IPS-15b (cell line): ENCODE measurements at regions not wholly inside any gene's neighbourhood (a gene's known extent, or its start where the extent isn't known, plus 50 kb on each side); places are given as distances from the start of the nearest gene placed in this dataset.

ENCODE experiments used
- H3K27me3 ChIP-seq: one replicate; pipeline ENCODE4 v1.6.1; 2013; ENCODE audit warnings: low read length; ENCODE audit not compliant: control insufficient read depth, insufficient read depth
- H3K36me3 ChIP-seq: one replicate; pipeline ENCODE4 v1.6.1; 2013; ENCODE audit warnings: low read length; ENCODE audit not compliant: control insufficient read depth, insufficient read depth
- H3K4me1 ChIP-seq: one replicate; pipeline ENCODE4 v1.6.1; 2013; ENCODE audit warnings: mild to moderate bottlenecking, low read length; ENCODE audit not compliant: control insufficient read depth, insufficient read depth
- H3K4me3 ChIP-seq: one replicate; pipeline ENCODE4 v1.5.1; 2013; ENCODE audit warnings: low read depth, low read length
- H3K9ac ChIP-seq: one replicate; pipeline ENCODE4 v1.6.1; 2013; ENCODE audit warnings: low read depth, mild to moderate bottlenecking, low read length
- H3K9me3 ChIP-seq: one replicate; pipeline ENCODE4 v1.6.1; 2013; ENCODE audit warnings: mild to moderate bottlenecking, low read length; ENCODE audit not compliant: control insufficient read depth, insufficient read depth

DNA sequence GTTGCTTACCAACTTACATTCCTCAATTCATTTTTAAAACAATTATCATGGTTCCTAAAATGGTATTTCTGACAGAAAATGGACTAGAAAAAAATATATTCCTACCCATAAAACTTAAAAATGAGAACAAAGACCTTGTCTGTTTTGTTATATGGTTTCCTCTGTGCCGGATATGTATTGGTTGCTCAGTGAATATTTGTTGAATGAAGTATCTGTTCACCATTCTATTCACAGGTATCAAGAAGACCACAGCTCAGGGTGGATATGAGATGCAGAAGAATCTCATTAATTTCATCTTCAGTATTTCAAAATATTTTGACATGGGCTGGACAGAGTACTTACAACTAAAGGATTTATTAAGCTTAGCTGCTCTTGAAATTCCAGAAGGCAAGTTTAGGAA lies 58.1 kb downstream of the TUSC7 start:
- no peaks in the 10 kb centered on the region for H3K27me3 ChIP-seq
- no peaks in the 10 kb centered on the region for H3K4me1 ChIP-seq
- no peak overlapping the region for H3K9ac ChIP-seq
- H3K9me3 ChIP-seq: no peaks in the 10 kb centered on the region
- H3K4me3 ChIP-seq: no peak overlapping the region
- no peaks in the 10 kb centered on the region for H3K36me3 ChIP-seq

DNA sequence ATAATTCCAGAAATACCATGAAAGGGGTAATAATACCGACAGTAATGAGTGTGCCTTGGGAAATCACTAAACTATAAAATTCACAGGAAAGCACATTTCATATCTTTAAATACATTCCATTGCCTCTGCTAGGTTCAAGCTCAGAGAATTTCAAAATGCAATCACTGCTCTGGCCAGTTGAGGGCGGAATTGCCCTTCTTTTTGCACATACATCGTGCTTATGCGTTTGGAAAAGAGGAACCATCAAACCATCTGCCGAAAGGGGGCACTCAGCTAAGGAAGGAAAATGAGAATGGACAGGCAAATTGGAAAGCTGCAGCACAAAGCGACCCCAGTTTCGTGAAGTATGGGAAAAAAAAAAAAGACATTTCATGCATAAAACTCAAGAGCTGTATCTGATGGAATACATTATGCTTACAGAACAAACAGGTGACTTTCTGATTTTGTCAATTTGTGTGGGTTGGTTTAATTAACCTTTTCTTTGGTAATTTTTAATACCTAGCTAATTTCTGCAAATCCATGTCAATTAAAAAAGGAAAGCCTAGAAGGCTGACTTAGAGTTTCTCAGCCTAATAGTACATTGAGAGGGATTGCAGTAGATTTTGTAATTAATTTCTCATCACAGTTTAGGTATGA lies 61.4 kb downstream of the TUSC7 start:
- H3K4me3 ChIP-seq: no peak overlapping the region
- no peaks in the 10 kb centered on the region for H3K9me3 ChIP-seq
- H3K36me3 ChIP-seq: no peaks in the 10 kb centered on the region
- H3K4me1 ChIP-seq: no peaks in the 10 kb centered on the region
- H3K9ac ChIP-seq: no peak overlapping the region
- H3K27me3 ChIP-seq: no peaks in the 10 kb centered on the region

DNA sequence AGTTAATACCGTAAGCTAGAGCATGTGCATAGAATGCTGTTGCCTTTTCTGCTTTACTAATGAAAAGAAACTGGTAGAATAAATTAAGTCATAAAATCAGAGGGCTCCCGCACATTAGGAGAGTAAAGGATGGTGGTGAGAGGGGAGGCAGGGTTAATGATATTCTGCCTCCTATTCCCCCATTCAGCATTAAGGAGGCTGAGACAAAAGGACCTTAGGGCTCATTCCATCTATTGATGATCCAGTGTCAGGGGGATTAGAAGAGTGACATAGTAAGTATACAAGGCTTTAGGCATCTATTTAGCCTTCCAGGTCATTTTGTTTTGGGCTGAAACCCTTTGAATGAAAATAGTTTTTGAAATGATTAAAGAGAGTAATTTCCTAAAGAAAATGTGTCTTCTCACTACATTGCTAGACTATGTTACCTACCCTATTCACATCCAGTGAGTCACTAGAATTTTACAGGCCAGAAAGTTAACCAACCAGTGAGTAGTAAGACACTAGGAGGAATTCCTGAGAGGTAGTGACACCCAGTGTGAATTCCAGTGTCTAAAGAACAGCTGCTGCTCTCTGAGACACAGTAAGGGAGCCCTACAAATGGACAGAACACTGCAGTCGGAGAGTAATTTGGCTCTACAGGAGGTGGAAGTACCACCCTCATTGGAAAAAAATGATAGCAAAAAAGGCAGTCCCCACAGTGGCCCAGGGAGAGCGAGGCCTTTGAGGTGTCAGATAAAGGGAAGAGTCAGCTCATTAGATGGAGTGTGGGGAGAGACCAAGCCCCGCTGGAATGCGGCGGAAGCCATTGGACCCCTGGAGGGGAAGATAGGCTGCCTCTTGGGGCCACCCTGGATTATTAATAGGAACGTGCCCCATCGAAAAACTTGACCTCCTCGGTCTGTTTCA lies 67.6 kb downstream of the TUSC7 start:
- Histone ChIP-seq H3K9ac (no peak overlapping the region), H3K27me3 (no peaks in the 10 kb centered on the region), H3K4me3 (no peak overlapping the region), H3K9me3 (no peaks in the 10 kb centered on the region), H3K4me1 (no peaks in the 10 kb centered on the region), H3K36me3 (no peaks in the 10 kb centered on the region)

DNA sequence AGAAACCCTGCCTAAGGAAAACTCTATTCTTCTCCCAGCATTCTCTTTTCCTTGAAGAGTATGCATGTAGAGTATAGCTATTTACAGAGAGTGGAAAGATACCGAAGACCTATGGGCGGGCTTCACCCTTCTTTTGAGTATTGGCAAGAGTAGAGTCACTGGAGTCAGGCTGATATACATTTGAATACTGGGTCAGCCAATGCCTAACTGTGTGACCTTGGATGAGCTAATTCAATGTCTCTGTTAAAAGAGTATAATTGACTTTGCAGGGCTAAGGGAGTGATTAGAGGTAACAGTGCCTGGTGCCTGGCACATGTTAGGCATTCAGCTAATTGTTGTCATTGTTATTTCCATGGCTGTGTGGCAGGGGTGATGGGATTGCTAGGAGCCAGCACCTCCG lies 75.6 kb downstream of the TUSC7 start:
- no peak overlapping the region for H3K4me3 ChIP-seq
- H3K27me3 ChIP-seq: no peaks in the 10 kb centered on the region
- H3K36me3 ChIP-seq: no peaks in the 10 kb centered on the region
- peaks cover 8% of the 10 kb centered on the region for H3K4me1 ChIP-seq
- H3K9ac ChIP-seq: no peak overlapping the region
- no peaks in the 10 kb centered on the region for H3K9me3 ChIP-seq

DNA sequence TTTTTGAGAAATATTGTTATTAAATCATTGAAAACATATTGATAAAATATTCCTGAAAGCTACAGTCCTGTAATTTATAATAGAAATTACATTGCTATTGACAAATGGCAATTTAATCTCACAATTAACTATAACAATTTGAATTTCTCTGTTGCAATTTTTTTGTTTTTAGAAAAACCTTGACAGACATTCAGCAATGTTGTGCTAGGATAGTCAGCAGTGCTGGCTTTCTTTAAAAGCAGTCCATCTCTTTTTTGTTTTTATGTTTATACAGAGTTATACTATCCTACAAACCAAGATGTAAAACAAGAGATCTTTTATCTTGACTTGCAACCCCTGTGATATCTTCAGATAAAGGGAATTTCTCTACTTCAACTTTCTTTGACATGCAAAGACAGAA lies 93.1 kb downstream of the TUSC7 start:
- Histone ChIP-seq H3K4me3 (no peak overlapping the region), H3K9me3 (no peaks in the 10 kb centered on the region), H3K4me1 (no peaks in the 10 kb centered on the region), H3K27me3 (no peaks in the 10 kb centered on the region), H3K36me3 (no peaks in the 10 kb centered on the region), H3K9ac (no peak overlapping the region)

DNA sequence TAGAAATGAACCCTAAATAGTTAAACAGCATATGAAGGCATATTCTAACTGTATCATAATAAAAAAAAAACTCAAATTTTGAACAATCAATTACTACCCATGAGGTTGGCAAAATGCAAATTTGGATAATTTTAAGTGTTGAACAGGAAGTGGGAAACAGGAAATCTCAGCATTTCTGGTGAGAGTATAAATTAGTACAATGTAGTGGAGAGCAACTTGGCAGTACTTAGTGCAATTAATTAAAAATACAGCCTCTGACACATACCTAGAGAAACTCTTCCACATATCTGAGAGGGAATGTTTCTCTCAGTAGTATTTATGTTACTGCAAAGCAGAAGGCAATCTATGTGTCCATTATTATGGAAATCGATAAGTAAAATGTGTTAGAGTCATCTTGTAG lies 96.8 kb downstream of the TUSC7 start:
- Histone ChIP-seq H3K9ac (no peak overlapping the region), H3K27me3 (no peaks in the 10 kb centered on the region), H3K9me3 (no peaks in the 10 kb centered on the region), H3K4me3 (no peak overlapping the region), H3K4me1 (peaks cover 4% of the 10 kb centered on the region), H3K36me3 (no peaks in the 10 kb centered on the region)

DNA sequence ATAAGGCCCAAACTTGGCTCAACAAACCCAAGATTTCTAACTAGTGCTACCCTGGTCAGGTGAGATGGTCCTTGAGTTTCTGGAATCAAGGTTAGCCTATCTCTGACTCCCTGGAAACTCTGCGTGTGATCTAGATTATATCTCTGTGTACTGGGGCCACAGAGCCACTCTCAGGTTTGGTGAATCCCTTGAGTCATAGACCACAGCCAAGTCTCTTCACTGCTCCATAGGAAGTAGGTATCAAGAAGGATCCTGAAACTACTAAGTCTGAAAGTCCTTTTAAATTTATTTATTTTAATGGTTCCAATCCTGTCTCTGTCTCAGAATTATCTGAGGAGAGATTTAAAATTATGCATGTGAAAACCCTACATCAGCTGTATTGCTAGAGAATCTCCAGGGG lies 99.1 kb downstream of the TUSC7 start:
- Histone ChIP-seq H3K27me3 (no peaks in the 10 kb centered on the region), H3K4me1 (peaks cover 4% of the 10 kb centered on the region), H3K9me3 (no peaks in the 10 kb centered on the region), H3K36me3 (no peaks in the 10 kb centered on the region), H3K9ac (no peak overlapping the region), H3K4me3 (no peak overlapping the region)

DNA sequence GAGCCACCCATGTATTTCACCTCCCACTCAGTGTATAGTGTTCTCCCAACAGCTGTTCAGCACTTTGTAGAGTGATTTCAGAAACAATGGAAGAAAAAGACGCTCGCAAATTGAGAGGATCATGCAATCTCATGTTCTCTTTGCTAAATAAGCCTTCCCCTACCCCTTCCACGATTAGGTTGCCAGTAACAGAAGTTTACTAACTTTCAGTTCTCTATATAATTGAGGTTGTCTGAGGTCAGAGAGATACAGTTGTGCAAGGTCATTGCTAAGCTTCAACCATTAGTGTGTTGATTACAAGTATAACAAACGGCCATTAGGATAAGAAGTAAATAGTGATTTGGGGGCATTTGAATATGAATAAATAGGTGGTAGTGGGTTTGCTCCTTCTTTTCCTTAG lies 99.6 kb downstream of the TUSC7 start:
- Histone ChIP-seq H3K4me3 (no peak overlapping the region), H3K9me3 (no peaks in the 10 kb centered on the region), H3K27me3 (no peaks in the 10 kb centered on the region), H3K36me3 (no peaks in the 10 kb centered on the region), H3K4me1 (peaks cover 4% of the 10 kb centered on the region), H3K9ac (no peak overlapping the region)

DNA sequence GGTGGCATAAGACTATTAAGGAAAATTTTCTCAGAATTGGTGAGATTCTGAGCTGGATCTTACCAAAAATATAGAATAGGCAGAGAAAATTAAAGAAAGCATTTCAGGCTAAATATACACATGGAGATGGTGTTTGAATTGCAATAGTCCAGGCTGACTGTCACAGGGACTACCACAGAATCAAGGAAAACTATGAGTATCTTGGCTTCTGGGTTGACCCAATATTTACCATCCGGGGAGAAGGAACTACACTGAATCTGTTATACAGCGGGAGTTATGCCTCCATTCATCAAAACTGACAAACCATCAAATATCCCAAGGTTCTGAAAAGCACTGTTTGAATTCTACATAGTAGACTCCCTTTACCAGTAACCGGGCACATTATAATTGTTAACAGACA lies 102.2 kb downstream of the TUSC7 start:
- Histone ChIP-seq H3K9me3 (no peaks in the 10 kb centered on the region), H3K4me1 (peaks cover 17% of the 10 kb centered on the region), H3K36me3 (no peaks in the 10 kb centered on the region)

DNA sequence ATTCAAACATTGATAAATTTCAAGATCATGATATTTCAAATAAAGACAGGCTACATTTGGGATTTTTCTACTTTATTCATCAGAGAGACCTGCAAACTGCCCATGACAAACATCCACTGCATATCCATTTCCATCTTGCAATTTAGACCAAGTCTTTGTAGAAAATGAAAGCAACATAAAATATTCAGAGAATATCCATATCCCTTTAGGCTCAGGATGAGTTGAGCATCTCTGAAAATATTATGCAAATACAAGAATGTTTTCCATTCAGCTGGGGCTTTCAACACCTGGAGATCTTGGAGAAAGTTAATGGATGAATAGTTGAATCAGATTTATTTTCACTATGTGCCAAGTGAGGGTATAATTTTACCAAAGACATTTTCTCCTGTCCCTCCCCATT lies 103.4 kb downstream of the TUSC7 start:
- Histone ChIP-seq H3K4me3 (no peak overlapping the region), H3K27me3 (no peaks in the 10 kb centered on the region), H3K9me3 (no peaks in the 10 kb centered on the region), H3K36me3 (no peaks in the 10 kb centered on the region), H3K9ac (no peak overlapping the region), H3K4me1 (peaks cover 27% of the 10 kb centered on the region)

More for the DNA sequence above, 102.2 kb downstream of the TUSC7 start:
- Histone ChIP-seq H3K27me3 (no peaks in the 10 kb centered on the region), H3K4me3 (no peak overlapping the region), H3K9ac (no peak overlapping the region)

DNA sequence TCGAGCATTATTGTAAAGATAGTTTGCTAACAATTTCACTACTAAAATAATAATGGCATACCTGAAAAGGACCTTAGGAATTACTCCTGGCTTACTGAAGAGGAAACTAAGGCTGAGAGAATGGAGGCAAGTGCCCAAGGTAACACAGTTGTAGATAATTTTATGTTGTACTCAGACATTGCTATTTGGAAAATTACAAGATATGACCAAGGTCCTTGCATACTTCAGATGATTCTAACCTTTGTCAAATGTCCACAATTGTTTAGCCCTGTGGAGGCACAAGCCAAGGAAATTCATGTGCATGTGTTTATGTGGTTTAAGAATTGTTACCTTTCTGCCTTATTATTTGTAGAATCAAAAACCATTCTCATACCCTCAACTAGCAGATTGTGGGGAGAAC lies 105.7 kb downstream of the TUSC7 start:
- no peak overlapping the region for H3K9ac ChIP-seq
- no peak overlapping the region for H3K4me3 ChIP-seq
- no peaks in the 10 kb centered on the region for H3K36me3 ChIP-seq
- H3K4me1 ChIP-seq: peaks cover 23% of the 10 kb centered on the region
- no peaks in the 10 kb centered on the region for H3K27me3 ChIP-seq
- no peaks in the 10 kb centered on the region for H3K9me3 ChIP-seq
